ENCODE measurements at regions not wholly inside any gene's neighbourhood (a gene's known extent, or its start where the extent isn't known, plus 50 kb on each side); places are given as distances from the start of the nearest gene placed in this dataset.
"Not testable (repeated sequence)": the region's sequence is repeated elsewhere in the genome, so short reads cannot be mapped to it uniquely, and the experiment has no call there.

- POLR2A ChIA-PET: no interaction called here
- WGBS (ENCODE audit: insufficient coverage): 50% methylated on average over 1 of the region's 1 CpG
Measured at GRCh38 chr5:9813305-9813704, 183.2 kb upstream of the TAS2R1 start.

DNA sequence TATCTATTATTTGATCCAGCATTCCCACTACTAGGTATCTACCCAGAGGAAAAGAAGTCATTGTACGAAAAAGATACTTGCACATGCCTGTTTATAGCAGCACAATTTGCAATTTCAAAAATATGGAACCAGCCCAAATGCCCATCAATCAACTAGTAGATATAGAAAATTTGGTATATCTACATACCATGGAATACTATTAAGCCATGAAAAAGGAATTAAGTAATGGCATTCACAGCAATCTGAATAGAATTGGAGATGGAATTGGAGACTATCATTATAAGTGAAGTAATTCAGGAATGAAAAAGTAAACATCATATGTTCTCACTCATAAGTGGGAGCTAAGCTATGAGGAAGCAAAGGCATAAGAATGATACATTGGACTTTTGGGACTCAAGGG is 177.2 kb upstream of the TAS2R1 start:
- H3K9me3 Mint-ChIP-seq: peaks cover 15 to 33% (median 27%) of the 10 kb centered on the region in 3 donors
- ATAC-seq (replicated peaks in 1 of 4); H3K36me3 Mint-ChIP-seq: not testable (repeated sequence)

More at GRCh38 chr5:9813305-9813704, 183.2 kb upstream of the TAS2R1 start:
- Histone ChIP-seq H3K27me3 (replicated peaks in 1 of 2; ENCODE audit: control insufficient read depth in 2 of 2, extremely low read depth in 1 of 2, insufficient read depth in 2 of 2, low read length in 1 of 2) (no peaks in the 10 kb centered on the region), H3K9me3 (no peaks in the 10 kb centered on the region), H3K27ac (ENCODE audit: low read length) (no peak overlapping the region), H3K4me3 (ENCODE audit: control insufficient read depth in 1 of 2, extremely low read depth in 1 of 2, low read length in 1 of 2) (no peak overlapping the region), H3K4me1 (ENCODE audit: control insufficient read depth in 1 of 2, extremely low read depth in 1 of 2, insufficient read depth in 2 of 2, low read length in 2 of 2) (no peaks in the 10 kb centered on the region), H3K36me3 (ENCODE audit: control insufficient read depth in 2 of 2, extremely low read depth in 1 of 2, insufficient read depth in 1 of 2, low read length in 1 of 2) (no peaks in the 10 kb centered on the region)
- H3K36me3 Mint-ChIP-seq: no peaks in the 10 kb centered on the region
- H3K9me3 Mint-ChIP-seq: peaks cover 3 to 32% (median 7%) of the 10 kb centered on the region in 3 donors
- H3K27me3 Mint-ChIP-seq: no peaks in the 10 kb centered on the region
- no peaks in the 10 kb centered on the region for H3K4me1 Mint-ChIP-seq
- H3K4me3 Mint-ChIP-seq: no peak overlapping the region
- H3K27ac Mint-ChIP-seq: no peak overlapping the region
- CTCF ChIA-PET: no interaction called here
- DNase-seq (no peak), ATAC-seq (replicated peaks in 1 of 4) (no peak)

GRCh38 chr5:9801908-9802307 is 171.8 kb upstream of the TAS2R1 start:
- no peak overlapping the region for H3K27ac ChIP-seq (ENCODE audit: low read length)
- DNase-seq (no peak), ATAC-seq (replicated peaks in 1 of 4) (no peak)
- Mint-ChIP-seq H3K27me3 (no peaks in the 10 kb centered on the region), H3K4me3 (no peak overlapping the region), H3K27ac (no peak overlapping the region), H3K36me3 (no peaks in the 10 kb centered on the region), H3K9me3 (peaks cover 6 to 9% (median 8%) of the 10 kb centered on the region in 3 donors), H3K4me1 (no peaks in the 10 kb centered on the region)
- H3K4me1 ChIP-seq (ENCODE audit: control insufficient read depth in 1 of 2, extremely low read depth in 1 of 2, insufficient read depth in 2 of 2, low read length in 2 of 2): no peaks in the 10 kb centered on the region
- CTCF ChIA-PET: no interaction called here
- POLR2A ChIA-PET: no interaction called here
- no peaks in the 10 kb centered on the region for H3K27me3 ChIP-seq (replicated peaks in 1 of 2; ENCODE audit: control insufficient read depth in 2 of 2, extremely low read depth in 1 of 2, insufficient read depth in 2 of 2, low read length in 1 of 2)
- no peaks in the 10 kb centered on the region for H3K36me3 ChIP-seq (ENCODE audit: control insufficient read depth in 2 of 2, extremely low read depth in 1 of 2, insufficient read depth in 1 of 2, low read length in 1 of 2)
- WGBS (ENCODE audit: insufficient coverage): 22% methylated on average over 1 of the region's 2 CpGs
- no peak overlapping the region for H3K4me3 ChIP-seq (ENCODE audit: control insufficient read depth in 1 of 2, extremely low read depth in 1 of 2, low read length in 1 of 2)
- H3K9me3 ChIP-seq: no peaks in the 10 kb centered on the region

More for the DNA sequence above, 177.2 kb upstream of the TAS2R1 start:
- H3K36me3 ChIP-seq (ENCODE audit: control insufficient read depth in 2 of 2, extremely low read depth in 1 of 2, insufficient read depth in 1 of 2, low read length in 1 of 2); CTCF ChIA-PET; H3K4me1 Mint-ChIP-seq; DNase-seq; H3K27ac Mint-ChIP-seq; H3K27me3 Mint-ChIP-seq; H3K4me1 ChIP-seq (ENCODE audit: control insufficient read depth in 1 of 2, extremely low read depth in 1 of 2, insufficient read depth in 2 of 2, low read length in 2 of 2); H3K4me3 Mint-ChIP-seq; H3K4me3 ChIP-seq (ENCODE audit: control insufficient read depth in 1 of 2, extremely low read depth in 1 of 2, low read length in 1 of 2); POLR2A ChIA-PET; H3K9me3 ChIP-seq; H3K27ac ChIP-seq (ENCODE audit: low read length); H3K27me3 ChIP-seq (replicated peaks in 1 of 2; ENCODE audit: control insufficient read depth in 2 of 2, extremely low read depth in 1 of 2, insufficient read depth in 2 of 2, low read length in 1 of 2): not testable (repeated sequence)
- no CpG with 5 or more reads among the region's 1 CpG for WGBS (ENCODE audit: insufficient coverage)

- no CpG with 5 or more reads among the region's 4 CpGs for WGBS (ENCODE audit: insufficient coverage)
- no peak overlapping the region for H3K27ac Mint-ChIP-seq
- no peak for ATAC-seq (replicated peaks in 1 of 4)
- H3K4me3 ChIP-seq (ENCODE audit: control insufficient read depth in 1 of 2, extremely low read depth in 1 of 2, low read length in 1 of 2): no peak overlapping the region
- no peaks in the 10 kb centered on the region for H3K36me3 Mint-ChIP-seq
- POLR2A ChIA-PET: no interaction called here
- H3K27ac ChIP-seq (ENCODE audit: low read length): no peak overlapping the region
- H3K4me3 Mint-ChIP-seq: no peak overlapping the region
- no peaks in the 10 kb centered on the region for H3K36me3 ChIP-seq (ENCODE audit: control insufficient read depth in 2 of 2, extremely low read depth in 1 of 2, insufficient read depth in 1 of 2, low read length in 1 of 2)
- H3K4me1 Mint-ChIP-seq: no peaks in the 10 kb centered on the region
- DNase-seq: no peak
- no peaks in the 10 kb centered on the region for H3K27me3 ChIP-seq (replicated peaks in 1 of 2; ENCODE audit: control insufficient read depth in 2 of 2, extremely low read depth in 1 of 2, insufficient read depth in 2 of 2, low read length in 1 of 2)
- CTCF ChIA-PET: no interaction called here
- H3K4me1 ChIP-seq (ENCODE audit: control insufficient read depth in 1 of 2, extremely low read depth in 1 of 2, insufficient read depth in 2 of 2, low read length in 2 of 2): no peaks in the 10 kb centered on the region
- H3K9me3 ChIP-seq: no peaks in the 10 kb centered on the region
- H3K9me3 Mint-ChIP-seq: peaks cover 0 to 6% (median 4%) of the 10 kb centered on the region in 3 donors
- no peaks in the 10 kb centered on the region for H3K27me3 Mint-ChIP-seq
Measured at GRCh38 chr5:9799606-9800005, 169.5 kb upstream of the TAS2R1 start.

GRCh38 chr5:9790276-9790675 is 160.1 kb upstream of the TAS2R1 start:
- WGBS (ENCODE audit: insufficient coverage): 100% methylated on average over 1 of the region's 7 CpGs
- ATAC-seq (replicated peaks in 1 of 4) (no peak), DNase-seq (no peak)
- H3K27ac ChIP-seq (ENCODE audit: low read length): no peak overlapping the region
- H3K36me3 ChIP-seq (ENCODE audit: control insufficient read depth in 2 of 2, extremely low read depth in 1 of 2, insufficient read depth in 1 of 2, low read length in 1 of 2): no peaks in the 10 kb centered on the region
- no peaks in the 10 kb centered on the region for H3K36me3 Mint-ChIP-seq
- POLR2A ChIA-PET: no interaction called here
- H3K27me3 Mint-ChIP-seq: no peaks in the 10 kb centered on the region
- H3K9me3 ChIP-seq: no peaks in the 10 kb centered on the region
- no peak overlapping the region for H3K4me3 ChIP-seq (ENCODE audit: control insufficient read depth in 1 of 2, extremely low read depth in 1 of 2, low read length in 1 of 2)
- CTCF ChIA-PET: no interaction called here
- H3K4me1 Mint-ChIP-seq: no peaks in the 10 kb centered on the region
- H3K4me3 Mint-ChIP-seq: no peak overlapping the region
- peaks cover 0 to 2% (median 0%) of the 10 kb centered on the region in 3 donors for H3K9me3 Mint-ChIP-seq
- no peaks in the 10 kb centered on the region for H3K27me3 ChIP-seq (replicated peaks in 1 of 2; ENCODE audit: control insufficient read depth in 2 of 2, extremely low read depth in 1 of 2, insufficient read depth in 2 of 2, low read length in 1 of 2)
- no peaks in the 10 kb centered on the region for H3K4me1 ChIP-seq (ENCODE audit: control insufficient read depth in 1 of 2, extremely low read depth in 1 of 2, insufficient read depth in 2 of 2, low read length in 2 of 2)
- no peak overlapping the region for H3K27ac Mint-ChIP-seq

- Histone ChIP-seq H3K27ac (ENCODE audit: low read length) (no peak overlapping the region), H3K9me3 (no peaks in the 10 kb centered on the region), H3K4me3 (ENCODE audit: control insufficient read depth in 1 of 2, extremely low read depth in 1 of 2, low read length in 1 of 2) (no peak overlapping the region), H3K4me1 (ENCODE audit: control insufficient read depth in 1 of 2, extremely low read depth in 1 of 2, insufficient read depth in 2 of 2, low read length in 2 of 2) (no peaks in the 10 kb centered on the region), H3K27me3 (replicated peaks in 1 of 2; ENCODE audit: control insufficient read depth in 2 of 2, extremely low read depth in 1 of 2, insufficient read depth in 2 of 2, low read length in 1 of 2) (no peaks in the 10 kb centered on the region), H3K36me3 (ENCODE audit: control insufficient read depth in 2 of 2, extremely low read depth in 1 of 2, insufficient read depth in 1 of 2, low read length in 1 of 2) (no peaks in the 10 kb centered on the region)
- ATAC-seq (replicated peaks in 1 of 4): no peak
- POLR2A ChIA-PET: no interaction called here
- H3K4me1 Mint-ChIP-seq: no peaks in the 10 kb centered on the region
- no peaks in the 10 kb centered on the region for H3K36me3 Mint-ChIP-seq
- no peak overlapping the region for H3K27ac Mint-ChIP-seq
- H3K4me3 Mint-ChIP-seq: no peak overlapping the region
- no CpG with 5 or more reads among the region's 1 CpG for WGBS (ENCODE audit: insufficient coverage)
- CTCF ChIA-PET: no interaction called here
- H3K27me3 Mint-ChIP-seq: no peaks in the 10 kb centered on the region
- peaks cover 0 to 2% (median 0%) of the 10 kb centered on the region in 3 donors for H3K9me3 Mint-ChIP-seq
- DNase-seq: no peak
Measured at GRCh38 chr5:9789777-9790176, 159.6 kb upstream of the TAS2R1 start.

GRCh38 chr5:9787861-9788600 is 157.9 kb upstream of the TAS2R1 start:
- Mint-ChIP-seq H3K9me3 (peaks cover 0 to 2% (median 0%) of the 10 kb centered on the region in 3 donors), H3K27ac (no peak overlapping the region), H3K36me3 (no peaks in the 10 kb centered on the region), H3K4me3 (no peak overlapping the region), H3K27me3 (no peaks in the 10 kb centered on the region), H3K4me1 (no peaks in the 10 kb centered on the region)
- no peaks in the 10 kb centered on the region for H3K27me3 ChIP-seq (replicated peaks in 1 of 2; ENCODE audit: control insufficient read depth in 2 of 2, extremely low read depth in 1 of 2, insufficient read depth in 2 of 2, low read length in 1 of 2)
- WGBS (ENCODE audit: insufficient coverage): 86% methylated on average over 2 of the region's 8 CpGs
- no peaks in the 10 kb centered on the region for H3K36me3 ChIP-seq (ENCODE audit: control insufficient read depth in 2 of 2, extremely low read depth in 1 of 2, insufficient read depth in 1 of 2, low read length in 1 of 2)
- H3K4me3 ChIP-seq (ENCODE audit: control insufficient read depth in 1 of 2, extremely low read depth in 1 of 2, low read length in 1 of 2): no peak overlapping the region
- ChIA-PET POLR2A (no interaction called here), CTCF (no interaction called here)
- H3K4me1 ChIP-seq (ENCODE audit: control insufficient read depth in 1 of 2, extremely low read depth in 1 of 2, insufficient read depth in 2 of 2, low read length in 2 of 2): no peaks in the 10 kb centered on the region
- DNase-seq: no peak
- no peak overlapping the region for H3K27ac ChIP-seq (ENCODE audit: low read length)
- H3K9me3 ChIP-seq: no peaks in the 10 kb centered on the region
- ATAC-seq (replicated peaks in 1 of 4): no peak
